ENCODE measurements at regions not wholly inside any gene's neighbourhood (a gene's known extent, or its start where the extent isn't known, plus 50 kb on each side); places are given as distances from the start of the nearest gene placed in this dataset.

DNA sequence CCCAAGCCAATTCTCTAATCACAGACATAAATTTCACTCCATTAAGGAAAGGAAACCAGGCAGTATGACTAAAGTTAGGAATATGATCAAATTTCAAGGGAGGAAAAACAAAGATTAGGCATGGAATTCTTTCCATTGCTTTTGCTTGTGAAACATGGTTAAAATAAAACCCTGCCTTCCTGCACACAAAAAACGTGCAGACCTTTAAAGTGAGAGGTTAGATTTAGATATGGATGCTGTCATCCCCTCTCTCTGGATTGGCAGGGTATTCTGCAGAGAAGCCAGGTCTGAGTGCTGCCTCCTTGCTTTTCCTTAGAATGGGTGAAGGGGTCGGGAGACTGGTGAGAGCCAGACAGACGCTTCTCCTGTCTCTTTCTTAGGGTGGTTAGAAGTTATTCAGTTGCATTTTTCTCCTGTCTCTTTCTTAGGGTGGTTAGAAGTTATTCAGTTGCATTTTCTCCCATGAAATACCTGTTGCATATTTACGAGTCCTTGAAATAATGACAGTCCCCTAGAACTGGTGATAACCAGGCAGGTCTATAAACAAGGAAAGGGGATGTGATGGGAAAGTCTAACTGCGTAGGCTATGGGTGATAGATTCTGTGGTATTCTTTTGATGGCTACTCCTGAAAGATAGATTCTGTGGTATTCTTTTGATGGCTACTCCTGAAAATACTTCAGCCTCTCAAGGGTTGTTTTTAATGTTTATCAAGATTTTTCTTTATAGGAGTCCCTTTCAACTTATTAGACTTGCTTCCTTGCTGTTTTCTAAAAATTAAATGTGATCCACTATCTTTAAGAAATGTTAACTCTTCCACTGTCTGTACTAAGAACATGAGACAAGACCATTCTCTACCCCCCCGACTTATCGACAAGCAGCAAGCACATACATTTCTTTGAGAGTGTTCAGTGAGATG, 163.6 kb downstream of the SPRY1 start:
- POLR2A ChIA-PET: no interaction called here
- no peak overlapping the region for H3K4me3 ChIP-seq (ENCODE audit: control extremely low read depth in 1 of 5, extremely low read depth in 1 of 5, insufficient read depth in 1 of 5, low read depth in 2 of 5, low read length in 4 of 5)

DNA sequence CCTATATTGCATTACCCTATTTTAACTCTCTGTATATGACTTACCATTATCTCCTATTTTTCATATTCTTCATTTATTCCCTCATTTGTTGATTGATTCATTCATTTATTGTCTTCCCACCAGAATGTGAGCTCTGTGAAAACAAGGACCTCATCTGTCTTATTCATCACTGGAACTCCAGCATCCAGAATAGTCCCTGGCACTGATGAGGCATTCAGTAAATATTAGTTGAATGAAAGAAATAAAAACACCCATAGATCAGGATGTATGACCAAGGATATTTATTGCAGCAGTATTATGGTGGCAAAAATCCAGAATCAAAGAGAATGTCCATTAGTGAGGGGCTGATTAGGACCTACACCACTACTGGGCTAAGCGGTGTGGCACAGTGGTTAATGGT, 164.9 kb downstream of the SPRY1 start:
- no peak for ATAC-seq (ENCODE audit: low read depth)
- H4K20me1 ChIP-seq (ENCODE audit: control insufficient read depth, insufficient read depth, low read length, poor library complexity, severe bottlenecking): no peaks in the 10 kb centered on the region
- ChIA-PET POLR2A (no interaction called here), CTCF (no interaction called here)
- H3K27ac Mint-ChIP-seq: no peak overlapping the region
- peaks cover 2% of the 10 kb centered on the region for H3K4me1 Mint-ChIP-seq
- no peak overlapping the region for H3K27ac ChIP-seq (ENCODE audit: low read length in 2 of 2)
- H3K36me3 ChIP-seq (replicated peaks in 1 of 2; ENCODE audit: control extremely low read depth in 1 of 2, control insufficient read depth in 1 of 2, extremely low read depth in 1 of 2, insufficient read depth in 2 of 2, low read length in 1 of 2): no peaks in the 10 kb centered on the region
- DNase-seq: no peak
- no peak overlapping the region for H3K4me2 ChIP-seq (replicated peaks; ENCODE audit: low read depth, low read length, poor library complexity, severe bottlenecking)
- peaks cover 10% of the 10 kb centered on the region for H3K27me3 Mint-ChIP-seq
- TF ChIP-seq, protein P1, sequence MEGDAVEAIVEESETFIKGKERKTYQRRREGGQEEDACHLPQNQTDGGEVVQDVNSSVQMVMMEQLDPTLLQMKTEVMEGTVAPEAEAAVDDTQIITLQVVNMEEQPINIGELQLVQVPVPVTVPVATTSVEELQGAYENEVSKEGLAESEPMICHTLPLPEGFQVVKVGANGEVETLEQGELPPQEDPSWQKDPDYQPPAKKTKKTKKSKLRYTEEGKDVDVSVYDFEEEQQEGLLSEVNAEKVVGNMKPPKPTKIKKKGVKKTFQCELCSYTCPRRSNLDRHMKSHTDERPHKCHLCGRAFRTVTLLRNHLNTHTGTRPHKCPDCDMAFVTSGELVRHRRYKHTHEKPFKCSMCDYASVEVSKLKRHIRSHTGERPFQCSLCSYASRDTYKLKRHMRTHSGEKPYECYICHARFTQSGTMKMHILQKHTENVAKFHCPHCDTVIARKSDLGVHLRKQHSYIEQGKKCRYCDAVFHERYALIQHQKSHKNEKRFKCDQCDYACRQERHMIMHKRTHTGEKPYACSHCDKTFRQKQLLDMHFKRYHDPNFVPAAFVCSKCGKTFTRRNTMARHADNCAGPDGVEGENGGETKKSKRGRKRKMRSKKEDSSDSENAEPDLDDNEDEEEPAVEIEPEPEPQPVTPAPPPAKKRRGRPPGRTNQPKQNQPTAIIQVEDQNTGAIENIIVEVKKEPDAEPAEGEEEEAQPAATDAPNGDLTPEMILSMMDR (IDR thresholded peaks at IDR 0.05): no peak
- TF ChIP-seq EZH2 (IDR thresholded peaks at IDR 0.05; ENCODE audit: borderline replicate concordance, insufficient read depth, low read depth, low read length, poor library complexity, severe bottlenecking): no peak
- H3K9me3 ChIP-seq (ENCODE audit: control extremely low read depth in 1 of 3, control insufficient read depth in 2 of 3, insufficient read depth in 1 of 3, low read length in 2 of 3): no peaks in the 10 kb centered on the region
- H3K27me3 ChIP-seq (replicated peaks in 1 of 4; ENCODE audit: control extremely low read depth in 1 of 4, control insufficient read depth in 3 of 4, insufficient read depth in 4 of 4, low read length in 3 of 4): no peaks in the 10 kb centered on the region
- H2AFZ ChIP-seq (ENCODE audit: insufficient read depth, low read depth, low read length, poor library complexity, severe bottlenecking): no peak overlapping the region
- no peaks in the 10 kb centered on the region for H3K79me2 ChIP-seq (ENCODE audit: control insufficient read depth, insufficient read depth, low read length)
- no peak overlapping the region for H3K4me3 Mint-ChIP-seq
- H3K4me1 ChIP-seq (ENCODE audit: control insufficient read depth in 2 of 2, insufficient read depth in 2 of 2, low read length in 2 of 2): peaks cover 3 to 6% of the 10 kb centered on the region in 2 donors
- intact Hi-C loops (cut with micrococcal nuclease): no loop called here
- no peaks in the 10 kb centered on the region for H3K9me3 Mint-ChIP-seq (ENCODE audit: insufficient read depth)
- H3K9ac ChIP-seq (ENCODE audit: low read length): no peak overlapping the region
- no CpG with 5 or more reads among the region's 1 CpG for WGBS (ENCODE audit: insufficient coverage)
- no peak overlapping the region for H3K4me3 ChIP-seq (ENCODE audit: control extremely low read depth in 1 of 5, extremely low read depth in 1 of 5, insufficient read depth in 1 of 5, low read depth in 2 of 5, low read length in 4 of 5)

More for the DNA sequence above, 163.6 kb downstream of the SPRY1 start:
- no CpG with 5 or more reads among the region's 7 CpGs for WGBS (ENCODE audit: insufficient coverage)
- CTCF ChIA-PET: no interaction called here
- no peaks in the 10 kb centered on the region for H3K27me3 ChIP-seq (replicated peaks in 1 of 4; ENCODE audit: control extremely low read depth in 1 of 4, control insufficient read depth in 3 of 4, insufficient read depth in 4 of 4, low read length in 3 of 4)
- Mint-ChIP-seq H3K4me3 (no peak overlapping the region), H3K27ac (no peak overlapping the region), H3K4me1 (peaks cover 2% of the 10 kb centered on the region), H3K27me3 (peaks cover 10% of the 10 kb centered on the region), H3K9me3 (ENCODE audit: insufficient read depth) (no peaks in the 10 kb centered on the region)
- no peak overlapping the region for H3K9ac ChIP-seq (ENCODE audit: low read length)
- H3K36me3 ChIP-seq (replicated peaks in 1 of 2; ENCODE audit: control extremely low read depth in 1 of 2, control insufficient read depth in 1 of 2, extremely low read depth in 1 of 2, insufficient read depth in 2 of 2, low read length in 1 of 2): no peaks in the 10 kb centered on the region
- no peak for ATAC-seq (ENCODE audit: low read depth)
- H2AFZ ChIP-seq (ENCODE audit: insufficient read depth, low read depth, low read length, poor library complexity, severe bottlenecking): no peak overlapping the region
- peaks cover 3 to 6% of the 10 kb centered on the region in 2 donors for H3K4me1 ChIP-seq (ENCODE audit: control insufficient read depth in 2 of 2, insufficient read depth in 2 of 2, low read length in 2 of 2)
- no peak for TF ChIP-seq EZH2 (IDR thresholded peaks at IDR 0.05; ENCODE audit: borderline replicate concordance, insufficient read depth, low read depth, low read length, poor library complexity, severe bottlenecking)
- TF ChIP-seq, protein P1 (IDR thresholded peaks at IDR 0.05): no peak
- H4K20me1 ChIP-seq (ENCODE audit: control insufficient read depth, insufficient read depth, low read length, poor library complexity, severe bottlenecking): no peaks in the 10 kb centered on the region
- DNase-seq: no peak
- H3K27ac ChIP-seq (ENCODE audit: low read length in 2 of 2): no peak overlapping the region
- H3K79me2 ChIP-seq (ENCODE audit: control insufficient read depth, insufficient read depth, low read length): no peaks in the 10 kb centered on the region
- intact Hi-C loops (cut with micrococcal nuclease): no loop called here
- no peak overlapping the region for H3K4me2 ChIP-seq (replicated peaks; ENCODE audit: low read depth, low read length, poor library complexity, severe bottlenecking)
- no peaks in the 10 kb centered on the region for H3K9me3 ChIP-seq (ENCODE audit: control extremely low read depth in 1 of 3, control insufficient read depth in 2 of 3, insufficient read depth in 1 of 3, low read length in 2 of 3)

Data from B cell (primary cell).